ENCODE measurements at regions not wholly inside any gene's neighbourhood (a gene's known extent, or its start where the extent isn't known, plus 50 kb on each side); places are given as distances from the start of the nearest gene placed in this dataset.
"Not testable (repeated sequence)": the region's sequence is repeated elsewhere in the genome, so short reads cannot be mapped to it uniquely, and the experiment has no call there.

- H3K27me3 ChIP-seq, DNase-seq, H3K9me3 ChIP-seq, H3K36me3 ChIP-seq, H3K4me3 ChIP-seq: not testable (repeated sequence)
Measured at GRCh38 chr11:89607497-89607896, 102.6 kb upstream of the TRIM77 start.

GRCh38 chr11:89608234-89608966 is 101.7 kb upstream of the TRIM77 start:
- no peak for DNase-seq
- Histone ChIP-seq H3K36me3 (no peaks in the 10 kb centered on the region), H3K27me3 (no peaks in the 10 kb centered on the region), H3K9me3 (no peaks in the 10 kb centered on the region), H3K4me3 (no peak overlapping the region)

DNA sequence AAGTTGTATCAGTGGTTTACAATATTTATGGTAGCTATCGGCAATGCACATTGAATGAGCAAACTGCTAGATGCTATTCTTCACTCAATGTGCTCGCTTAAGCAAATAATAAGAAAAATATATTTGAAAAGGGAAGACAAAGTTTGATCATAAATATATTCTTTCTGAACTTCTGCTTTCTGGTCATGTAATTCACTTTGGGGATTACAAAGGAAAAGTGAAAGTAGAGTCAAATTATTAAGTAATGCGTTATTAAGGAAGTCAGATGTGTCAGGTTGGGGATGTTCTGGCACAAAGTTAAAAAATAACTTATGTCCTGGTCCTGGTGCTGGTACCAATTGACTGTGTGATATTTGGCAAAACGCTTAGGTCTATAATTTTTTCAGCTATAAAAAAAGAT is 98.0 kb upstream of the TRIM77 start:
- DNase-seq = no peak
- Histone ChIP-seq H3K9me3 (no peaks in the 10 kb centered on the region), H3K4me3 (peak overlapping the region; percentile 11; the same call in 1 of the 2 replicates), H3K36me3 (no peaks in the 10 kb centered on the region), H3K27me3 (no peaks in the 10 kb centered on the region)

- Histone ChIP-seq H3K4me3 (no peak overlapping the region), H3K27me3 (no peaks in the 10 kb centered on the region), H3K9me3 (no peaks in the 10 kb centered on the region), H3K36me3 (no peaks in the 10 kb centered on the region)
- DNase-seq = no peak
Measured at GRCh38 chr11:89613911-89614310, 96.2 kb upstream of the TRIM77 start.

DNA sequence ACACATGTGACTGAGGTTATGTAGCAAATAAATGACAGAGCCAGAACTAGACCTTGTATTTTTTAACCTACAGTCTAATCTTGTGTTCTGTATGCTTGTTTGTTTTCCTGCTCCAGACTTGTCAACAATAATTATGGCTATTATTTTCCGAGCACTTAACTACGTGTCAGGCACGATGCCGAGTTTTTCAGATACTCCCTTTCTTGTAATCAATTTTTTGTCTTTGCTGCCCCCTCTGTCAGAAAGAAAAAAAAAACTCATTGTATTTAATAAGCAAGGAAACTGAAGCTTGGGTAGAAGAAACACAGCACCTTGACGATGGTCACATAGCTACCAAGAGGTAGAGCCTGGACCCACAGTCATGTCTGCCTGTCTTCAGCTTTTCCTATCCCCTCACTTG is 95.7 kb upstream of the TRIM77 start:
- not testable (repeated sequence) for DNase-seq, H3K27me3 ChIP-seq, H3K9me3 ChIP-seq, H3K4me3 ChIP-seq, H3K36me3 ChIP-seq

DNA sequence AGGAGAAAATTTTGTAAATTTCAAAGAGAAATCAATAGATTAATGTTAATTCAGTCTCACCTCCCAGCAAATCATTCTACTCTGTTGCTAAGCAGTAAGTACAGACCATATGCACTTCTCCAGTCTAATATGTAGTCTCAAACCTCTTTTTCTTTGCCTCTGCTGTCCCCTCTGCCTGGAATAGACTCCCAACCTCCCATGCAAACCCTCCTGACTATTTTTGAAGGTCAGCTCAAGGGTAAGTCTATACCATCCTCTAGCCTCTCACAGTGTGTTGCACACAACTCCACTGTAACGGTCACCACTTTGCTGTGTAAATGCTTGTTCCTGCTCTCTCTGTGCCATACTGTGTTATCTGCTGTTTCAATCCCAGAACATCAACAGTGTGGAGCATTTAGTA is 94.5 kb upstream of the TRIM77 start:
- not testable (repeated sequence) for H3K36me3 ChIP-seq, H3K27me3 ChIP-seq, H3K9me3 ChIP-seq, DNase-seq, H3K4me3 ChIP-seq

DNA sequence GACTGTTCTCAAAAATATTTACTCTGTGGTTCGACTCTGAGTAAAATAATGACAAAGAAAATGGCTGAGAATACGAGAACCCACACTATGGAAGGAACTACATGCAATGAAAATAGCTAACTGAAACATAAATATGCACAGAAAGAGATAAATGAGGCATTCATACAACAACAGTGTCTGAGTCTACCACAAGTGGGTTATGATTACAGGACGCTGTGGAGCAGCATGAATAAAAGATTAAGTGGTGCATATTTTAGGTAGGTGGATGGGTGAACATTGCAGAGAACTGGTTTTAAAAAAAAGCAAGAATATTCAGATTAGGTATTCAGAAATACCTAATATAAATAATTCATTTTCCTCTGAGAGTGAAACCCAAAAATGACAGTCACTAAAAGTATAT is 93.9 kb upstream of the TRIM77 start:
- H3K27me3 ChIP-seq, H3K36me3 ChIP-seq, DNase-seq, H3K4me3 ChIP-seq, H3K9me3 ChIP-seq: not testable (repeated sequence)

DNA sequence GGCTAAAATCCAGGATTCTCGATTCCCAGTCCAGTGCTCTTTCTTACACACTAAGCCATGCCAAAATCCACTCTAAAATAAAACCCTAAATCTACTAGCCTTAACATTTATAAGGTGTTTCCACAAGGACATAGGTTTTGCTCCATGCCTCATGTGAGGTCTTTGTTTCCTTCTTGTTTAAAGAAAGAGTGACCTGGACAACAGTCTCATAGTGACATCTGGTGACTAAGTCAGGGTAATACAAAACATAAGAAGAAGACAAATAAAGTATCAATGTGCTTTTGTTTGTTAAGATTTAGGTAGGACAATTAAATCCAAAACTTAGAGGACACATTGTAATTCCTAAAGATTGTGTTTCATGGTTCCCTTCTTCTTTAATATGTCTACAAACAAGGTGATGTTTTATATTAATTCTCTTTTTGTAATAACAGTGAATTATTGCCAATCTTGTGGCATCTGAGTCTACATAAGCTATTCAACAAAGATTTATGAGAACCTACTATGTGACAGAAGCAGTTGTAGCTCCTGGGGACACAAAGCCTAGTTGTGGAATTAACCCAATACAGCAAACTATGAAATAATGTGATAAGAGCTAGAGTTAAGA is 93.0 kb upstream of the TRIM77 start:
- H3K4me3 ChIP-seq, H3K27me3 ChIP-seq, DNase-seq, H3K9me3 ChIP-seq, H3K36me3 ChIP-seq: not testable (repeated sequence)

- not testable (repeated sequence) for H3K4me3 ChIP-seq, H3K36me3 ChIP-seq, H3K9me3 ChIP-seq, H3K27me3 ChIP-seq, DNase-seq
Measured at GRCh38 chr11:89620721-89621120, 89.4 kb upstream of the TRIM77 start.

GRCh38 chr11:89625171-89625570 is 84.9 kb upstream of the TRIM77 start:
- Histone ChIP-seq H3K36me3 (no peaks in the 10 kb centered on the region), H3K9me3 (no peaks in the 10 kb centered on the region), H3K4me3 (no peak overlapping the region)

DNA sequence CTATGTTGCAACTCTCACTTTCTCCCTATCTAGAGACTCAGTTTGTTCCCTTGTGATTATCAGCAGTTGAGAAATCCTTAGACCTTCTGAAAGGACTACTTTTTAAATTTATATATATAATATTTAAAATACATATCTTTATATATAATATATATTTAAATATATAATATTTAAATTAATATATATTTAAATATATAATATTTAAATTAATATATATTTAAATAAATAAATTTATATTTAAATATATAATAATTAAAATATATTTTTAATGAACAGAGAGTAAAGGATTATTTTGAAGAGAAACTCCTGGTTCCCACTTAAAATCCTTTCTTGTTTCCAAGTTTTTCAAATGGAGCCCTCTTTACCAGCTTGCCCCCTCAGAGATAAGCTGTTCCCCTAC is 83.7 kb upstream of the TRIM77 start:
- Histone ChIP-seq H3K9me3 (no peaks in the 10 kb centered on the region), H3K4me3 (no peak overlapping the region), H3K36me3 (no peaks in the 10 kb centered on the region), H3K27me3 (no peaks in the 10 kb centered on the region)
- no peak for DNase-seq

More at GRCh38 chr11:89625171-89625570, 84.9 kb upstream of the TRIM77 start:
- DNase-seq = no peak
- H3K27me3 ChIP-seq = no peaks in the 10 kb centered on the region

- not testable (repeated sequence) for H3K9me3 ChIP-seq, H3K4me3 ChIP-seq, DNase-seq, H3K27me3 ChIP-seq, H3K36me3 ChIP-seq
Measured at GRCh38 chr11:89626881-89627280, 83.2 kb upstream of the TRIM77 start.

- no peak for DNase-seq
- no peaks in the 10 kb centered on the region for H3K27me3 ChIP-seq
- H3K4me3 ChIP-seq = no peak overlapping the region
- no peaks in the 10 kb centered on the region for H3K9me3 ChIP-seq
- H3K36me3 ChIP-seq = no peaks in the 10 kb centered on the region
Measured at GRCh38 chr11:89633135-89633705, 76.9 kb upstream of the TRIM77 start.

- not testable (repeated sequence) for H3K9me3 ChIP-seq, H3K27me3 ChIP-seq, DNase-seq, H3K36me3 ChIP-seq, H3K4me3 ChIP-seq
Measured at GRCh38 chr11:89640777-89641176, 69.3 kb upstream of the TRIM77 start.

- not testable (repeated sequence) for H3K27me3 ChIP-seq, H3K4me3 ChIP-seq, DNase-seq, H3K9me3 ChIP-seq, H3K36me3 ChIP-seq
Measured at GRCh38 chr11:89648232-89648631, 61.9 kb upstream of the TRIM77 start.

DNA sequence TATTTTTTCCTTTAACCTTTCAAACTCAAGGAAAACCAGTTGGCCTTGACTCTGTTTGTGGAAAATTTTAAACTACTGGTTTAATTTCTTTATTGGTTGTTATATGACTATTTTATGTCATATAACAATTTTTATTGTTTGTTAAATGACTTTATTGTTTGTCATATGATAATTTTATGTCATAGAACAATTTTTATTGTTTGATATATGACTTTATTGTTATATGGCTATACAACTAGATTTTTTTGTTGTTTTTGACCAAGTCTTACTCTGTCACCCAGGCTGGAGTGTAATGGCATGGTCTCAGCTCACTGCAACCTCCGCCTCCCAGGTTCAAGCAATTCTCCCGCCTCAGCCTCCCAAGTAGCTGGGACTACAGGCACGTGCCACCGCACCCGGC is 61.1 kb upstream of the TRIM77 start:
- not testable (repeated sequence) for DNase-seq, H3K9me3 ChIP-seq, H3K27me3 ChIP-seq, H3K4me3 ChIP-seq, H3K36me3 ChIP-seq

GRCh38 chr11:89654669-89655068 is 55.4 kb upstream of the TRIM77 start:
- DNase-seq, H3K9me3 ChIP-seq, H3K36me3 ChIP-seq: not testable (repeated sequence)

DNA sequence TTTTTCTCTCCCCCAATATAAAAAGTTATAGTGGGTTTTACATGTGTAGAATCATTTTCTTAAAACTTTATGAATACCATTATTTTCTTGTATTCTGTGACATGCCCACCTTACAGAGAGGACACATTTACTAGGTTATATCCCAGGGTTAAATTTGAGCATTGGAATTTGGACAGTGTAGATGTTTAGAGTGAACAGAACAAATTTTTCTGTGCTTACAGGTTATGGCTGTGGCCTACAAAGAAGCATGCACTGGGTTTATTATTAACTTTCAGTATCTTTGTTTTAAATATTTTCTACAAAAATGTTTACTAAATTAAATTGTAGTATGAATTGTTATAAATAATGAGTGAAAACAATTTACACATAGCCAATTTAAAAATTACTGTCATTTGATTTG is 51.3 kb upstream of the TRIM77 start:
- not testable (repeated sequence) for H3K27me3 ChIP-seq, H3K36me3 ChIP-seq, DNase-seq, H3K9me3 ChIP-seq, H3K4me3 ChIP-seq

More at GRCh38 chr11:89654669-89655068, 55.4 kb upstream of the TRIM77 start:
- H3K4me3 ChIP-seq, H3K27me3 ChIP-seq: not testable (repeated sequence)

All from MG63 (cell line).